ENCODE measurements at regions not wholly inside any gene's neighbourhood (a gene's known extent, or its start where the extent isn't known, plus 50 kb on each side); places are given as distances from the start of the nearest gene placed in this dataset.

DNA sequence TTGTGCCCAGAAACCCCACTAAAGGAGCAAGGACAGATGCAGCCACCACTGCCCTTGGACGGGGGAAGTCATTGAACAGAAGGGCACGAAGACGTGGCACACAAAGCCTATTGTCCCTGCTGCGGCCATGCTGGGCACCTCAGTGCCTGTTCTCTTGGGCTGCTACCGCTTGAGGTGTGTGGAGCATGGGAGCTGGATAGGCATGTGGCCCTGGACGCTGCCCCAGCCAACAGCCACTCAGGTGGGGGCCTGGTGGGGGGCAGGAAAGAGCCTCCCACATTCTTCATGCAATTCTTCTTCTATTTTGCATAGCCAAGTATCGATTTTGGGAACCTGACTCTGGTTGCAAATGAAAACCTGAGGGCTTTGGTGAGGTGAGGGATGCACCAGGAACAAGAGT, 337.2 kb downstream of the RPS6KC1 start:
- ChIA-PET CTCF (no interaction called here), POLR2A (ENCODE audit: unreplicated experiment) (no interaction called here)
- H3K4me3 ChIP-seq (ENCODE audit: low read length): no peak overlapping the region
- H3K36me3 ChIP-seq (ENCODE audit: low read depth, low read length): no peaks in the 10 kb centered on the region
- H3K4me2 ChIP-seq (ENCODE audit: low read length): no peak overlapping the region
- no peak overlapping the region for H3K9ac ChIP-seq (ENCODE audit: low read length)
- TF ChIP-seq EZH2 (IDR thresholded peaks at IDR 0.05; ENCODE audit: low read length, unreplicated experiment) (no peak), EZH2phosphoT487 (IDR thresholded peaks at IDR 0.05; ENCODE audit: borderline replicate concordance, low read length) (no peak)
- DNase-seq: no peak
- H3K79me2 ChIP-seq (ENCODE audit: low read length): no peaks in the 10 kb centered on the region
- no peaks in the 10 kb centered on the region for H4K20me1 ChIP-seq (ENCODE audit: low read length)
- H3K4me1 ChIP-seq (ENCODE audit: insufficient read depth, low read length): no peaks in the 10 kb centered on the region
- H3F3A ChIP-seq (ENCODE audit: low read length, unreplicated experiment): no peaks in the 10 kb centered on the region
- H2AFZ ChIP-seq (ENCODE audit: low read length): no peak overlapping the region
- intact Hi-C loops (cut with micrococcal nuclease): no loop called here
- BruUV-seq (replicated peaks): no TSS peak
- H3K9me2 ChIP-seq (replicated peaks; ENCODE audit: low read length): no peaks in the 10 kb centered on the region
- H3K9me3 ChIP-seq (ENCODE audit: low read length): no peaks in the 10 kb centered on the region
- no peak overlapping the region for H3K27ac ChIP-seq (ENCODE audit: low read length)
- no peak for ATAC-seq
- peaks cover 84% of the 10 kb centered on the region for H3K27me3 ChIP-seq (ENCODE audit: low read length)

GRCh38 chr1:213389061-213389581, 338.1 kb downstream of the RPS6KC1 start:
- ATAC-seq (no peak), DNase-seq (no peak)
- H3F3A ChIP-seq (ENCODE audit: low read length, unreplicated experiment): no peaks in the 10 kb centered on the region
- peaks cover 89% of the 10 kb centered on the region for H3K27me3 ChIP-seq (ENCODE audit: low read length)
- ChIA-PET CTCF (no interaction called here), POLR2A (ENCODE audit: unreplicated experiment) (no interaction called here)
- no peaks in the 10 kb centered on the region for H3K79me2 ChIP-seq (ENCODE audit: low read length)
- no peaks in the 10 kb centered on the region for H3K36me3 ChIP-seq (ENCODE audit: low read depth, low read length)
- TF ChIP-seq EZH2phosphoT487 (IDR thresholded peaks at IDR 0.05; ENCODE audit: borderline replicate concordance, low read length) (no peak), EZH2 (IDR thresholded peaks at IDR 0.05; ENCODE audit: low read length, unreplicated experiment) (no peak)
- TF ChIP-seq, protein P1, sequence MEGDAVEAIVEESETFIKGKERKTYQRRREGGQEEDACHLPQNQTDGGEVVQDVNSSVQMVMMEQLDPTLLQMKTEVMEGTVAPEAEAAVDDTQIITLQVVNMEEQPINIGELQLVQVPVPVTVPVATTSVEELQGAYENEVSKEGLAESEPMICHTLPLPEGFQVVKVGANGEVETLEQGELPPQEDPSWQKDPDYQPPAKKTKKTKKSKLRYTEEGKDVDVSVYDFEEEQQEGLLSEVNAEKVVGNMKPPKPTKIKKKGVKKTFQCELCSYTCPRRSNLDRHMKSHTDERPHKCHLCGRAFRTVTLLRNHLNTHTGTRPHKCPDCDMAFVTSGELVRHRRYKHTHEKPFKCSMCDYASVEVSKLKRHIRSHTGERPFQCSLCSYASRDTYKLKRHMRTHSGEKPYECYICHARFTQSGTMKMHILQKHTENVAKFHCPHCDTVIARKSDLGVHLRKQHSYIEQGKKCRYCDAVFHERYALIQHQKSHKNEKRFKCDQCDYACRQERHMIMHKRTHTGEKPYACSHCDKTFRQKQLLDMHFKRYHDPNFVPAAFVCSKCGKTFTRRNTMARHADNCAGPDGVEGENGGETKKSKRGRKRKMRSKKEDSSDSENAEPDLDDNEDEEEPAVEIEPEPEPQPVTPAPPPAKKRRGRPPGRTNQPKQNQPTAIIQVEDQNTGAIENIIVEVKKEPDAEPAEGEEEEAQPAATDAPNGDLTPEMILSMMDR (conservative IDR thresholded peaks at IDR 0.05; ENCODE audit: low read depth, low read length): no peak
- H3K4me1 ChIP-seq (ENCODE audit: insufficient read depth, low read length): no peaks in the 10 kb centered on the region
- intact Hi-C loops (cut with micrococcal nuclease): no loop called here
- no peaks in the 10 kb centered on the region for H3K9me2 ChIP-seq (replicated peaks; ENCODE audit: low read length)
- no peak overlapping the region for H3K4me3 ChIP-seq (ENCODE audit: low read length)
- no peaks in the 10 kb centered on the region for H3K9me3 ChIP-seq (ENCODE audit: low read length)
- H3K4me2 ChIP-seq (ENCODE audit: low read length): no peak overlapping the region
- H4K20me1 ChIP-seq (ENCODE audit: low read length): no peaks in the 10 kb centered on the region
- no peak overlapping the region for H2AFZ ChIP-seq (ENCODE audit: low read length)
- no TSS peak for BruUV-seq (replicated peaks)
- H3K27ac ChIP-seq (ENCODE audit: low read length): no peak overlapping the region
- H3K9ac ChIP-seq (ENCODE audit: low read length): no peak overlapping the region

DNA sequence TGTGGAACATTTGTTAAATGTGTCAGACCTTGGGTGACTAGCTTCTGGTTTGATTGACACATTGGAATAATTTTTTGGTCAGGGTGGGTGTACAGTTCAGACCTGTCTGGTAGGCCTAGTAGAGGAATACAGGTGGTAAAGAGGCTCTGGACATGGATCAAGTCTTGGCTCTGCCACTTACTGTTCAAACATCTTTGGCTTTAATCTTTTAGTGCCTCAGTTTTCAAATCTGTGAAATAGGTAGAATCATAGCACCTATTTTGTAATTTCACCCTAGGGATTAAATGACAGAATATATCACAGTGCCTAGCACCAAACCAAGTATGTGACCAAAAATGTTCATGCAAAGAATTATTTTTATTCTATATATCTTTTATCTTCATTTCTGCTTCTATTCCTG, 340.4 kb downstream of the RPS6KC1 start:
- H3K79me2 ChIP-seq (ENCODE audit: low read length): no peaks in the 10 kb centered on the region
- H3K4me1 ChIP-seq (ENCODE audit: insufficient read depth, low read length): no peaks in the 10 kb centered on the region
- ChIA-PET CTCF (no interaction called here), POLR2A (ENCODE audit: unreplicated experiment) (no interaction called here)
- no TSS peak for BruUV-seq (replicated peaks)
- no peaks in the 10 kb centered on the region for H3K9me3 ChIP-seq (ENCODE audit: low read length)
- H3F3A ChIP-seq (ENCODE audit: low read length, unreplicated experiment): no peaks in the 10 kb centered on the region
- H3K36me3 ChIP-seq (ENCODE audit: low read depth, low read length): no peaks in the 10 kb centered on the region
- peaks cover 98% of the 10 kb centered on the region for H3K27me3 ChIP-seq (ENCODE audit: low read length)
- intact Hi-C loops (cut with micrococcal nuclease): no loop called here
- H3K4me3 ChIP-seq (ENCODE audit: low read length): no peak overlapping the region
- H2AFZ ChIP-seq (ENCODE audit: low read length): no peak overlapping the region
- H3K4me2 ChIP-seq (ENCODE audit: low read length): no peak overlapping the region
- no peak overlapping the region for H3K9ac ChIP-seq (ENCODE audit: low read length)
- no peak for ATAC-seq
- H3K9me2 ChIP-seq (replicated peaks; ENCODE audit: low read length): no peaks in the 10 kb centered on the region
- no peak for DNase-seq
- H4K20me1 ChIP-seq (ENCODE audit: low read length): no peaks in the 10 kb centered on the region
- H3K27ac ChIP-seq (ENCODE audit: low read length): no peak overlapping the region
- TF ChIP-seq EZH2phosphoT487 (IDR thresholded peaks at IDR 0.05; ENCODE audit: borderline replicate concordance, low read length): no peak
- TF ChIP-seq EZH2 (IDR thresholded peaks at IDR 0.05; ENCODE audit: low read length, unreplicated experiment): no peak
- TF ChIP-seq, protein P1 (conservative IDR thresholded peaks at IDR 0.05; ENCODE audit: low read depth, low read length): no peak

Measured in PC-3 (cell line).